ENCODE measurements at regions not wholly inside any gene's neighbourhood (a gene's known extent, or its start where the extent isn't known, plus 50 kb on each side); places are given as distances from the start of the nearest gene placed in this dataset.

DNA sequence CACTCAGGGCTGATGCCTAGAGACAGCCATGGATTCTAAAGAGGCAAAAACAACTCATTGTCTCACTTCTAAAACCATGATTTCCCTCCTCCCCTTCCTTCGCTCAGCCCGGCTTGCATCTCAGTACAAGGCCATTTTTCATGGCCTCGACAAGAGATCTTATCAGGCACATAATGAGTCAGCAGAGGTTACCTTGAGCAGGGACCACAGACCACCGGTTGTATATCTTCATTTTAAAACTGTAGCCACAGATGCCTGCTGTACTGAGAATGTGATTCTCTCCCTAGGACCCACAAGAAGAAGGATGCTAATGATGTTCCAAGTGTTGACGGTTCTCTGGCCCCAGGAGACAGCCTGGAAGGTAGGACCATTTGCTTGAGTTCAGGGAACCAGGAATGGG is 331.9 kb downstream of the AJAP1 start:
- TF ChIP-seq CTCF (IDR thresholded peaks at IDR 0.05; ENCODE audit: borderline replicate concordance, extremely low read depth, low read length, poor library complexity, severe bottlenecking) (no peak), EZH2 (IDR thresholded peaks at IDR 0.05; ENCODE audit: borderline replicate concordance, low read depth, low read length, severe bottlenecking) (no peak)
